CD4-positive, alpha-beta T cell treated with Interleukin-4 for 4 hours (primary cell): ENCODE measurements at regions not wholly inside any gene's neighbourhood (a gene's known extent, or its start where the extent isn't known, plus 50 kb on each side); places are given as distances from the start of the nearest gene placed in this dataset.
"Not testable (repeated sequence)": the region's sequence is repeated elsewhere in the genome, so short reads cannot be mapped to it uniquely, and the experiment has no call there.

Experiments
- DNase-seq: peaks from one replicate; pipeline ENCODE4 v3.0.0-alpha.2; 2020

DNA sequence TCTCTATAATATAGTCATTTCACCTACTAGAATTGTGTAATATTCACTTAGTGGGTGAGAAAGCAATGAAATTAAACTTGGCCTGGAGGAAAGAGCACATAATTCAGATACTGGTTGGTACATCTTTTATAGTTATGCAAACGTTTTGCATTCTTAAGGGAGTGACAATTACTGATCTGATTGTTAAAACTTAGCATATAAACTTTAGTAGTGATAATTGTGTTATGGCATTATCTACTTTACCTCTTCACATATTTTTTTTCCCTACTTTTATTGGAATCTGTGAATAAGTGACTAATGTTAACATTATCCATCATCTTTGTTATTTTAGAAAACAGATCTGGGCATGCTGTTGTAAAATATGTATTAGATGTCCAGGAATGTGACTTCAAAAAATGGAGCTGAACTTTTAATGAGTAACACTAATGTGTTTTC lies 217.4 kb upstream of the GIMD1 start:
- DNase-seq = no peak

DNA sequence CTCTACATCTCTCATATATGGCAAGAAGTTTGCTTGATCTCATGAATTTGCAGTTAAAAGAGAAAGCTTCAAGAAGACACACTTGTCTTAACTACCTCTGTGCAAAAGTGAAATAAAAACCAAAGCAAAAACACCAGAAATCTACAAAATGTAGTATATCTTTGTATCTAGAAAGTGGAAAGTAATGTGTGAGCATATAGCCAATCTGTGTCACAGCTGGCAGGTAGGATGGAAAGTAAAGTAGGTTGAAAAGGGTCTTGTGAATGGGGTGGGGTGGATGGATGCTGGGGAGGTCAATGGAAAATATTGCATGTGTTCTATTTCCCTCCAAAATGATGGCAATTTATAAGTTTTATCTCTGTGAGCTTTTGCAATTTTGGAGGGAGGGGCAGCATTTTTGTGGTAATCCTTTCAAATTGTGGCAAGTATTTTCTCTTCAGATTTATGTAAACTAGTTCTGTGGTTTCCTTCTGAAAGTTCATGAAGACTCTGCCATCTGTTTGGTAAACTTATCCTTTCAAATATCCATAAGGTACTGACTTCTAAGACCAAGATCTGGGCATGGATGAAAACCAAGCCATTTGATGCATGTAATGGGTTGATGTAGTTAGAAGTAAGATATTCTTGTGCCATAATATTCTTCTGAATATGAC lies 215.9 kb upstream of the GIMD1 start:
- no peak for DNase-seq

DNA sequence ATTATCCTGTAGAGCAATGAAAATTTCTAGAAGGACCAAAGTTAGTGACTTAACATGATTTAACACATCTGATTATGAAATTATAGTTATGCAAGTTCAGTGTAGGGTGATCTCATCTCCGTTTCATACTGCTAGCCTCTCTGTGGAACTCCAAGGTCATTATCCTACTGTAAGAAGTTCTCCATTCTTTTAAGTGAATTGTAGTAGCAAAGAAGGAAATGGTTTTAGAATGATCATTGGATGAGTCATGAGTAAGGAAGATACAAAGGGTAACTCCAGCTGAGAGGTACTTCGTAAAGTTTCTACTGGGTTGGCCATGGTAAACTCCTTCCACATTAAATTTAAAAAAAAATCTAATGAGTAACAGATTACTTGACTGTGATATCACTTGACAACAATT lies 215.0 kb upstream of the GIMD1 start:
- DNase-seq = no peak

DNA sequence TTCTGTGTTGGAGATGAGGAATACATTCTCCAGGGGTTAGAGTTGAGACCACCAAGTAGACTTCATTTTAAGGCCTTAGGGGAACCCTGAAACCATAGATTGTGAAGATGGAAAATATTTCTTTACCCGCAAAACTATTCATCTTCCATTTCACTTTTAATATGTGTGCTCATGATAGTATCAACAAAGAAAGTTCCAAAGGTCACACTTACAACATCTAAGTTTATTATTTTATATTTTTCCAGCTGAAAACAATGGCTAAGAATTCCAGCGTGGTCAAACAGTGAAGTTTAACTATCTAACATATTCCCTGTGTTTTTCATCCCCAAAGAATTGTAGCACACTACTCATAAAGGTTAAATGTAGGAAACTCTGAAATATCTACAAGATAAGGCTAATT lies 214.5 kb upstream of the GIMD1 start:
- DNase-seq = no peak

DNA sequence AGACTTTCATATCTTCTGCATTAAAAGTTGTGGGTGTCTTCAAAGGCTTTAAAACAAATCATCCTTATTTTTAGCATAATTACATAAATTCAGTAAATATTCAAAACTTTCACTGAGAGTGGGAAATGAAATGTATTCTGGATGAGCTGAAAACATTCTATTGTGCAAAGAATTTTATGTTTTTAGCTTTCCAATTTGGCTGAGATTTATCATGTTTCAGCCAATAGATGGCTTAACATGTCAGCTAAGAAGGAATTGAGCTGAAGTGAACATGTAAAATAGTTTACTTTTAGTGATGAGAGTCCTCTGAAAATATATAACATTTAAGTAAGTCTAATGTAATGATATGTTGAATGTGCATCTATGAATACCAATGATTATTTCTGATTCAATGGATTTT lies 213.5 kb upstream of the GIMD1 start:
- no peak for DNase-seq

DNA sequence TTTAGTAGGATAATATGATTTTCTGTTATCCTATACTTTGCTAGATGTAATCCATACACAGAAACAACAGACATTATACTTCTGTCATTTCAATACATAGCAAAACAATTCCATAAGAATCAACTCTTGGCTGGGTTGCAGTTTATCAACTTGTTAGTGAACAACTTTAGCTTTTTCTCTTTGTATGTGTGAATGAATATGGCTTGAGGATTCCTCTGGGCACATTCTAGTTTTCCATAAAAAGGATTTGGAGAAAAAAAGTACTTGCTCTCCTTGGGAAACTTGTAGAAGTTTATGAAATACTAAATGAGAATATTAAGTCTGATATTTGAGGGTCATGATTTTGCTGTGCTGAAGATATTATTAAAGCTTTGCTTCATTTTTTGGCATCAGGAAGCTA lies 210.7 kb upstream of the GIMD1 start:
- DNase-seq = no peak

DNA sequence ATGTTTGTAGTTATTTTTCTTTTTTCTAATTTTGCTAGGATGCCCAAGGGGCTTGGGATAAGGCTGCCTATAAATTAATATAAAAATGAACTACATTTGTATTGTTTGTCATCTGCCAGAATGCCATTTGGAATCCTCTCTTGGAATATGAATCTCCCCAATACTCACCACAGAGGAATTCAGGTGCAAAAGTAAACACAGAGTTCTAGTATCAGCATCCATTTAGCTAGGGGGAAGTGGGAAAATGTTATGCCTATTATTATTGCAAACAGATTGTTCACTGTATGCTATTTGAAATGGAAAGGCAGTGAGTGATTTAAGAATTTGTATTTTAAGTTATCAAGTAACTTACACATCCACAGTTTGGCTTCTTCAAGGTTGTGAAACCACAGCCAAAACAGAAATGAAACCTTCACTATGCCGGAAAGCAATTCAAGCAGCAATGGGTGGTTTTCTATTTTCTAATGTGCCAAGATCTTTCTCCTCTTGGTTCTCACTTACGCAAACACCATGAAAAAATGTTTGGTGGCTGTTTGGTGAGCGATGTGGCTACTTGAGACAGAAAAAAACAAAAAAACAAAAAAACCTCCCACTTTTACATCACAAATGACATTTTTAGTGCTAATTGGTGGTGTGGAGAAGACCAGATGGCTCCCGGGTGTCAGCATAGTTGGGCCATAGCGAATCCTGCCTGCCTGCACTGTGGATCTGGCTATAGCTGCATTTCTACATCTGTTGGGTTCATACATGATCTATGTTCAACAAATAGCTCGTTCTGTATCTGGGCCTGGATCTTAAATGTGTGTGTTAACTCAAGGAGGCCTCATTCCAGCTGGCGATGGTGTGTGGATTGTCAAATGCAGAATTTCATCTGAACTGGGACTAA lies 200.8 kb upstream of the GIMD1 start:
- DNase-seq = no peak

DNA sequence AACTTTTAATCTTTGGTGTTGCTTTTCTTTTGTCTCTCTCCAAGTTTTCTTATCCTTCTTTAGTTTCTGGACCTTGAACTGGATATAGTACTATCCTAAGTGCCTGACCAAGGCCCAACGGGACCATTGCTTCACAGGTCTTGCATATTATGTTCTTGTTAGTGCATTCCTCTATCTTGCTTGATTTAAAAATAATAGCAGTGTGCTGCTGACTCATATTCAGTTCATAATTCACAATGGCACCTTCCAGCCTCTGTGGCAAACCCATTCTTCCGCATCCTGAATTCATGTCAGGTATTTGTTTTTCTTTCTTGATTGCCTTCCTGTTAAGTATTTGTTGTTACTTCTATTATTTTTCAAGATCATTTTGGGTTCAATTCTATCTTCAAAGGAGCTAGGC lies 197.1 kb upstream of the GIMD1 start:
- no peak for DNase-seq

DNA sequence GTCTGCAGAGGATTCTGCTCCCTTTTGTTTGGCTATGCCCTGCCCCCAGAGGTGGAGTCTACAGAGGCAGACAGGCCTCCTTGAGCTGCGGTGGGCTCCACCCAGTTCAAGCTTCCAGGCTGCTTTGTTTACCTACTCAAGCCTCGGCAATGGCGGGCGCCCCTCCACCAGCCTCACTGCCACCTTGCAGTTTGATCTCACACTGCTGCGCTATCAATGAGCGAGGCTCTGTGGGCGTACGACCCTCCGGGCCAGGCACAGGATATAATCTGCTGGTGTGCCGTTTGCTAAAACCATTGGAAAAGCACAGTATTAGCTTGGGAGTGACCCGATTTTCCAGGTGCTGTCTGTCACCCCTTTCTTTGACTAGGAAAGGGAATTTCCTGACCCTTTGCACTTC lies 195.1 kb upstream of the GIMD1 start:
- not testable (repeated sequence) for DNase-seq

DNA sequence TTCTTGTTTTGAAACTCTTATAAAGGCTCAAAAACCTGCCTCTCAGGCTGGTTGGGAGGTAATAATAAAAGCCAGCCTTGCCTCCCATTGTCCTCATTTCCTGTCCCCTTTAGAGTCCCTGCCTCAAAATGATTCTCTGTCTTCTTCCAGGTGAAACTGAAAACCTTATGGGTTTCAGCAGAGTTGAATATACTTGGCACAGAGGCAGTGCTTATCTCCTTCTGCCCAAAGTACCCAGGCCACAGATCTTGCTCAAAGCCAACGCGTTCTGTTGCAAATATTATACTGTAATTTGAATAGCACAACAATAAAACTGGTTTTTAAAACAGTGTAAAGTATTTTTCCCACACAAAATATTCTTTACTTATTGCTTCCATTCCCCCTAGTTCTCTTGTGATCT lies 183.1 kb upstream of the GIMD1 start:
- no peak for DNase-seq

DNA sequence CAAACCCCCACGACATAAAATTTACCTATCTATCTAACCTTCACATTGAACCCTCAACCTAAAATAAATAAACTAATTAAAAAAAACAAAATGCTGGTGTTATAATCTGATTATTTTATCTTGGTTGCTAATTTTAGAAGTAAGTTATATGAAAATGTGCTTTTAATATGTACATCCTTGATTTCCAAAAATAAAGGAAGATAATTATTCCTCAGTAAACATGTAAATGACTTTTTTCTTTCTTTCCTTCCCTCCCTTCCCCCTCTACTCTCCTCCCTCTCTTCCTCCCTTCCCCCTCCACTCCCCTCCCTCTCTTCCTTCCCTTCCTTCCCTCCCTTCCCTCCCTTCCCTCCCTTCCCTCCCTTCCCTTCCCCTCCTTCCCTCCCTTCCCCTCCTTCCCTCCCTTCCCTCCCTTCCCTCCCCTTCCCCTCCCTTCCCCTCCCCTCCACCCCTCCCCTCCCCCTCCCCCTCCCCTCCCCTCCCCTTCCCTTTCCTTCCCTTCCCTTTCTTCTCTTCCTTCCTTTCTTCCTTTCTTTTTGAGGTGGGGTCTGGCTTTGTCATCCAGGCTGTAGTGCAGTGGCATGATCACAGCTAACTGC lies 180.0 kb upstream of the GIMD1 start:
- DNase-seq = no peak

DNA sequence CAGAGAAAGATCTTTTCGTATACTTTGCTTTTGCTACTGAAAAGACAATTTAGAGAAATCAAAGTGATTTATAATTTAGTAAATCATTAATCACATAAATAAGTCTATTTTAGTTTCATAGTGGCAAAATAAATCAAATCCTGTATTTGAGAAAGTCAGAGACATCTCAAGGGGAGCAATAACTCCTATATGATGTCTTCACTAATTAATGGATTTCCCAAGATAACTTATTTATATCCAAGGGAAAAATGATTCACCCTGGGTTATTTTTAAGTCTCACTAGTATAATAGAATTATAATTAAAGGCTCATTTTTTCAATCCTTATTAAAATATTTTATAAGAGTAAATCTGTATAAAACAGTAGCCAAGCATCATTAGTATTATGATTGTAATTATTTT lies 177.8 kb upstream of the GIMD1 start:
- DNase-seq = no peak

DNA sequence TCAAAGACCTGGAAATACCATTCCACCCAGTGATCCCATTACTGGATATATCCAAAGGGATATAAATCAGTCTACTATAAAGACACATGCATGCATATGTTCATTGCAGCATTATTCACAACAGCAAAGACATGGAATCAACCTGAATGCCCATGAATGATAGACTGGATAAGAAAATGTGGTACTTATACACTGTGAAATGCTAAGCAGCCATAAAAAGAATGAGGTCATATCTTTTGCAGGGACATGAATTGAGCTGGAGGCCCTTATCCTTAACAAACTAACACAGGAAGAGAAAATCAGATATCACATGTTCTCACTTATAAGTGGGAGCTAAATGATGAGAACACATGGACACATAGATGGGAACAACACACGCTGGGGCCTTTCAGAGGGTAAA lies 174.0 kb upstream of the GIMD1 start:
- DNase-seq = not testable (repeated sequence)

DNA sequence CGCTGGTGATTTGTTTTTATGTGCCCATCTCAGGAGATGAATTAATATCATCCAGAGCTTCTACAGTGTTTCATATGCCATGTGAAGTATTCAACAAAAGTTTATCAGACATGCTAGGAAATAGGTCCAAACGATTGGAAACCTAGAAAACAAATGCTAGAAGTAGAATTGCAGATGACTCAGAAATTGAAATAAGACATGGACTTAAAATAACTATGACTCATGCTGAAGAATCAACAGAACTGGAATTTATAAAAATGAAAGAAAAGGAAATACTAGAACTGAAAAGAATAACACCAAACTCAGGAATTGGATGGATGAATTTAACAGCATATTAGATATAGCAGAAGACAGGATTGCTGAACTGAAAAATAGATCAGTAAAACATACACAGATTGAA lies 172.7 kb upstream of the GIMD1 start:
- no peak for DNase-seq

DNA sequence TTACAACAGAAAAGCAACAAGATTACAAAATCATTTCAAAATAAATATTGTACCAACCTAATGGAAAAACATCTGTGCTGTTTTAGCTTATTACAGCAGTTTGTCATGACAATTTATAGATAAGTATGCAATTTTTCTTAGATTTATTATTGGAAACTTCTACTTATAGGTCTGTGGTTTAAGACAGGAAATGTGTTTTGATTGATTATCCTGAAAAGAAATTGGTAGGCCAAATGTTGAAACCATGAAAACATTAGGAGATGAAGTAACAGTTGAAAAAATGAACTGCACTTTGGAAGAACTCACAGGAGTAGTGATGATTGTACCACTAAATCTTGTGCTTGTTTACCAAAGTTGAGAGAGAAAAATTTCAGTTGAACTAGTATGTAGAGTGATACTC lies 162.2 kb upstream of the GIMD1 start:
- DNase-seq = no peak

DNA sequence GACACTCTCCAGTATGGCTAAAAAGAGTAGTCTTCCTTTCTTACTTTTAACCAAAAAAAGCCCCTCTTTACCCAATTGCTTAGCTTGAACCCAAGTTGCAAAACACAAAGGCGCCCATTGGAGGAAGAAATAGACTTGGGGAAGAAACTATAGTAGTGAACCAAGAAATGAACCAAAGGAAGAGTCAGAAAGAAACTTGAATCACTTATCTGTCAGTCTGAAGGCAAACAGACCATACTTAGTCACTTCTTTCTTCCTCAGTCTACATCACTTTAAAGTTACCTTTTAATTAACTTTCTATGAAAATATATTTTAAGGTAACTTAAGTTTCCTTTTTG lies 161.4 kb upstream of the GIMD1 start:
- no peak for DNase-seq

DNA sequence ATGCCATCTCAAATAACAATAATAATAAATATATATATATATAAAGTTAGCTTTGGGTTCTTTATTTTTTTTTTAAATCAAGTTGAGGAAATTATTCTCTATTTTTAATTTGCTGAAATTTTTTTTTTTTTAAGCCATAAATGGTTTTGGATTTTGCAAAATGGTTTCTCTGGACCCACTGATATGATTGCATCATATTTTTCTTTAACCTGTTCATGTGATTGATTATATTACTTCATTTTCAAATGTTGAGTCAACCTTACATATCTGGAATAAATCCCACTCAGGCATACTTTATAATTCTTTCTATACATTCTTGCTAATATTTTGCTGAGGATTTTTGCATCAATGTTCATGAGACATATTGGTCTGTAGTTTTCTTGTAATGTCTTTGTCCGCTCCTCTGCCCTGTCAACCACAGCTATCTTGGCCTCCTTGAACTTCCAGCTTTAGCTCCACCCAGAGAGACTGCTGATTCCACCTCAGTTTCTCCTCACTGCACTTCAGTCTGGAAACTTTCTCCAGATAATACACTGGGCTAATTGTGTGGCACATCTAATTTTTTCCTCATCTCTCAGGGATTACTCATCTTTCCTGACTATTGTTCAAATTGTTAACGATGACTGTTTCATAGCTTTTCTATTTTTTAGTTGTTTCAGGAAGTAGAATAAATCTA lies 160.9 kb upstream of the GIMD1 start:
- no peak for DNase-seq

DNA sequence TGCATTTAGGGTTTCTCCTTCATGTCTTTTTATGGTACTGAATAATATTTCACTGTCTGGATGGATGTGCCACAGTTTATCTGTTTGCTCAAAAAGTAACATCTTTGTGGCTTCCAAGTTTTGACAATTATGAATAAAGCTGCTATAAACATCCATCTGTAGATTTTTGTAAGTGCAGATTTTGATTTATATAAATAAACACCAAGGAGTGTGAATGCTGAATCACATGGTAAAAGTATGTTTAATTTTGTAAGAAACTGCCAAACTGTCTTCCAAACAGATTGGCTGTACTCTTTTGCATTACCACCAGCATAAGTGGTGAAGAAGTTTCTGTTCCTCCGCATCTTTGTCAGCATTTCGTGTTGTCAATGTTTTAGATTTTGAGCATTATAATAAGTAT lies 158.7 kb upstream of the GIMD1 start:
- no peak for DNase-seq

DNA sequence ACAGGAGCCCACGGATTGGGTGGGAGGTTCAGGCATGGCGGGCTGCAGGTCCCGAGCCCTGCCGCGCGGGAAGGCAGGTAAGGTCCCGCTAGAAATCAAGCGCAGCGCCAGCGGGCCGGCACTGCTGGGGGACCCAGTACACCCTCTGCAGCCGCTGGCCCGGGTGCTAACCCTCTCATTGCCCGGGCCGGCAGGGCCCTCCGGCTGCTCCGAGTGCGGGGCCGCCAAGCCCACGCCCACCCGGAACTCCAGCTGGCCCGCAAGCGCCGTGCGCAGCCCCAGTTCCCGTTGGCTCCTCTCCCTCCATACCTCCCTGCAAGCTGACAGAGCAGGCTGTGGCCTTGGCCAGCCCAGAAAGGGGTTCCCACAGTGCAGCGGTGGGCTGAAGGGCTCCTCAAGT lies 156.8 kb upstream of the GIMD1 start:
- DNase-seq = not testable (repeated sequence)

DNA sequence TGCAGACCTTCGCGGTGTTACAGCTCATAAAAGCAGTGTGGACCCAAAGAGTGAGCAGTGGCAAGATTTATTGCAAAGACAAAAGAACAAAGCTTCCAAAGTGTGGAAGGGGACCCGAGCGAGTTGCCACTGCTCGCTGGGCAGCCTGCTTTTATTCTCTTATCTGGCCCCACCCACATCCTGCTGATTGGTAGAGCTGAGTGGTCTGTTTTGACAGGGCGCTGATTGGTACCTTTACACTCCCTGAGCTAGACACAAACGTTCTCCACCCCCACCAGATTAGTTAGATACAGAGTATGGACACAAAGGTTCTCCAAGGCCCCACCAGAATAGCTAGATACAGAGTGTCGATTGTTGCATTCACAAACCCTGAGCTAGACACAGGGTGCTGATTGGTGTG lies 156.2 kb upstream of the GIMD1 start:
- not testable (repeated sequence) for DNase-seq

DNA sequence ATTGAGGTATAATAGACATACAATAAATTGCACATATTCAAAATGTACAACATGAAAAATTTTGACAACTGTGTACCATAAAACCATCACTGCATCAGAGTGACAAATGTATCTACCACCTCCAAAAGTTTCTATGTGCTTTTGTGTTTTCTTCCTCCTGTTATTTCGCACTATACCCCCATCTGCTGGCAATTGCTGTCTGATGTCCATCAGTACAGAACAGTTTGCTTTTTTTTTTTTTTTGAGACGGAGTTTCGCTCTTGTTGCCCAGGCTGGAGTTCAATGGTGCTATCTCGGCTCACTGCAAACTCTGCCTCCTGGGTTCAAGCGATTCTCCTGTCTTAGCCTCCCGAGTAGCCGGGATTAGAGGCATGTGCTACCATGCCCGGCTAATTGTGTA lies 154.3 kb upstream of the GIMD1 start:
- no peak for DNase-seq

DNA sequence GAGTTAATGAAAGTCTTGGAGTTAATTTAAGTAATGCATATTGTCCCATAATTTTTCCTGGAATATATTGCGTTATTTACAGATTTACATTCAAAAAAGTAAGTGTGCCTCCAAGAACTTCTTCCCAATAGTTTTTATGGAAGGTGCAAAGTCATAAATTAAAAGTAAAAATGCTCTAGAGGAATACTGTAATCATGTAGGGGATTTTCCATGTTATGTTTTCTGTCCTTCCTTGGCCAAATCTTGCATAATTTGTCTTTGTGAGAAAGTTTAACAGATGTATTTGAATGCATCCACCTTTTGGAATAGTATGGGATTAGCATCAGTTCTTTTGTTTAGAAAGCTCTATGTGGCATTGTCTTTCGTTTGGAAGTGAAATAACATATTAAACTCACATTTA lies 144.1 kb upstream of the GIMD1 start:
- no peak for DNase-seq

DNA sequence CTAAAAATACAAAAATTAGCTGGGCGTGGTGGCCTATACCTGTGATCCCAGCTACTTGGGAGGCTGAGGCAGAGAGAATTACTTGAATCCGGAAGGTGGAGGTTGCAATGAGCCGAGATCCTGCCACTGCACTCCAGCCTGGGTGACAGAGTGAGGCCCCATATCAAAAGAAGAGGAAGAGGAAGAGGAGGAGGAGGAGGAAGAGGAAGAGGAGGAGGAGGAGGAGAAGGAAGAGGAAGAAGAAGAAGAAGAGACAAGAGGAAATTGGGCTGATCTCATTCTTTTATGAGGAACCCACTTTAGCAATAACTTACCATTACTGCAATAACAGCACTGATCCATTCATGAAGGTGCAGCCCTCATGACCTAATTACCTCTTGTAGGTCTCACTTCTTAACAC lies 138.9 kb upstream of the GIMD1 start:
- no peak for DNase-seq
